TTC549 (cell line): ENCODE measurements at regions not wholly inside any gene's neighbourhood (a gene's known extent, or its start where the extent isn't known, plus 50 kb on each side); places are given as distances from the start of the nearest gene placed in this dataset.

Experiments used
- FAIRE-seq: peaks from 2 replicates; lab custom pipeline; 2012; peaks lifted over from hg19 to GRCh38; lab: Jason Lieb, UNC

DNA sequence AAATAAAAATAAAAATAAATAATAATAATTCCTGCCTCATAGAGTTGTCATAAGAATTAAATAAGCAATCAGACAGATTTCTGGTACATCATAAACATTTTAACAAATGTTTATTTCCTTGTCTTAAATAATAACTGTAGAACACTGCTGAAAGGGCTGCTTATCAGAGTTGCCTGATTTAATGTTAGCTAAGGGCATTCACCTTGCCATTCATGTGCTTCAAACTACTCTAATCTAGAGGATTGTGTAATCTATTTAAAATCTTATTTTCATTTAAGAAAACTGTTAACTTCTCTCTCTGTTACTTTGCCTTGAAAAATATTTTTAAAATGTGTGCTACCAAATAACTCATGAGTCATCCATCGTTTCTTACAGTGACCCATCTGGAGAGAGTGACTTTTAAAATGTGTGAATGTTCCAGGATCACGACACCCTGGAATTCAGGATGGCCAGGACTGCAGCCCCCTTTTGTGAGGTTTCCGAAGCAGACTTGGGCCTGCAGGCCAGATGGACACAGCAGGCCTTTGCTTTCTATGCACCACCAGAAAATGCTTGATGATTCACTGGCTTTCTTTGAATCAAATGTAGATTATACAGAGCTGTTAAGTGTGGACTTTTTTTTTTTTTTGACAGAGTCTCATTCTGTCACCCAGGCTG lies 109.1 kb upstream of the TNS3 start:
- no peak for FAIRE-seq

DNA sequence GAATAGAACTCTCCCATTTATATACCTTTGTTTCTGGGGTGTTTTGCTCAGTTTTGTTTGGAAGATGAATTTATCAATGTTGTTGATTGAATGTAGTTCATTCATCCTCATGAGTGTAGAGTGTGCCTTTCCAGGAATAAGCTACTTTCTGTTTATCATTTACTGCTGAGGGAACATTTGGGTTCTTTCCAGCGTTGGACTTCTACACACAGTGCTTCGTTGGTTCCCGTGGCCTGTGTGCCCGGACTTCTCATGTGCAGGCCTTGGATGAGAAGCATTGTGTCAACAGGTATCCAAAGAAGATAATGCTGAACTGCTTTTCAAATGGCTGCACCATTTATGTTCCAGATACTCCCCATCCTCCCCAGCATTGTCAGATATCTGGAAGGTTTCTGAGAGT lies 107.6 kb upstream of the TNS3 start:
- FAIRE-seq, result no peak

DNA sequence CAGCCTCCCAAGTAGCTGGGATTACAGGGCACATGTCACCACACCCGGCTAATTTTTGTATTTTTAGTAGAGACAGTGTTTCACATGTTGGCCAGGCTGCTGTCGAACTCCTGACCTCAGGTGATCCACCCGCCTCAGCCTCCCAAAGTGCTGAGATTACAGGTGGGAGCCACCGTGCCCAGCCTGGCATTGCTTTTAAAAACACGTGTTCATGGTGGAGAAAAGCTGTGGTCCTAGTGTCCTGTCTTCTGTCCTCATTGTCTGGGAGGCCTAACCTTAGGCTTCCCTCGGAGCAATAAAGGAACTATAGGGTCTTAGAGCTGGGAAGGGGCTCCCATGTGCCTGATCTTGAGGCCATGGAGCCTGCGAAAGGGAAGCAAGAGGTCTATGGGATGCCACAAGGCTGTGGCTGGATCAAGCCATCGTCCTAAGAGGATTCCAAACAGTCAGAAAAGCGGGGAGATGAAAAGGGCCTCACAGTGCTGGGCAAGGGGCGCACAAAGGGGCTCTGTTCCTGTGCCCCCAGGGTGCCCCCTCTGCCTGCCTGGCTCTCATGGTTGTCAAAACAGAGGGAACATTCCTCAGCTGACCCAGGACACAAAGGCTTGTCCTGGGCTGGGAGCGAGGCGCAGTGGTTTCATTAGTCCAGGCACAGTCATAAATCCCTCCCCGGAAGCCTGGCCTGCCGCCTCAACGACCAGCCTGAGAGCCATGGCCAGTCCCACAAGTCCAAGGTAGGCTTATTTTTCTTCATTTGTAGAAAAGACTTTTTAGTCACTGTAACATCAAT lies 106.6 kb upstream of the TNS3 start:
- no peak for FAIRE-seq

DNA sequence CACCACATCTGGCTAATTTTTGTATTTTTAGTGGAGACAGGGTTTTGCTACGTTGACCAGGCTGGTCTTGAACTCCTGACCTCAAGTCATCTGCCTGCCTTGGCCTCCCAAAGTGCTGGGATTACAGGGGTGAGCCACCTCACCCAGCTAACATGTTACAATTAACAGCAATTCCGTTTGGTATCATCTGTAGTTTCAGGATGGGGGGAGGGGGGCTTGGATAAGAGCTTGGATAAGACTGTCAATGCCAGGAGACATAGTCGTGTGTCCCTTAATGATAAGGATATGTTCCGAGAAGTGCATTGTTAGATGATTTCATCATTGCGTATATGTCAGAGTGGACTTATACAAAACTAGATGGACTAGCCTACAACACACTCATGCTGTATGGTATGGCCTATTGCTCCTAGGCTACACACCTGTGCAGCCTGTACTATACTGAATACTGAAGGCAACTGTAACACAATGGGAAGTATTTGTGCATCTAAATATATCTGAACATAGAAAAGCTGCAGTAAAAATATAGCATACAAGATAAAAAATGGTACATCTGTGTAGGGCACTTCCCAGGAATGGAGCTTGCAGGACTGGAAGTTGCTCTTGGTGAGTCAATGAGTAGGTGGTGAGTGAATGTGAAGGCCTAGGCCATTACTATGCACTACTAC lies 103.9 kb upstream of the TNS3 start:
- FAIRE-seq, result no peak

DNA sequence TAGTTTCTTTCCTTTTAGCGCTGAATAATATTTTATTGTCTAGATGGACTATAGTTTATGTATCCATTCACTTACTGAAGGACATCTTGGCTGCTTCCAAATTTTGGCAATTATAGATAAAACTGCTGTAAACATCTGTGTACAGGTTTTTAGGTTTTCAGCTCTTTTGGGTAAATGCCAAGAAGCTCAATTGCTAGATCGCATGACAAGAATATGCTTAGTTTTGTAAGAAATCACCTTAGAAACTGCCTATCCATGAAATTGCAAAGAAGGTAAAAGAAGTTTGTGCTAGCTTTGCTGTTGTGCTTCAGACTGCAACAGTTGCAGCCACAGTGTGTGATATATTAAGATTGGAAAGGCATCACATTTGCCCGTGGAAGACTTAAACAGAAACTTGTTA lies 103.2 kb upstream of the TNS3 start:
- no peak for FAIRE-seq

DNA sequence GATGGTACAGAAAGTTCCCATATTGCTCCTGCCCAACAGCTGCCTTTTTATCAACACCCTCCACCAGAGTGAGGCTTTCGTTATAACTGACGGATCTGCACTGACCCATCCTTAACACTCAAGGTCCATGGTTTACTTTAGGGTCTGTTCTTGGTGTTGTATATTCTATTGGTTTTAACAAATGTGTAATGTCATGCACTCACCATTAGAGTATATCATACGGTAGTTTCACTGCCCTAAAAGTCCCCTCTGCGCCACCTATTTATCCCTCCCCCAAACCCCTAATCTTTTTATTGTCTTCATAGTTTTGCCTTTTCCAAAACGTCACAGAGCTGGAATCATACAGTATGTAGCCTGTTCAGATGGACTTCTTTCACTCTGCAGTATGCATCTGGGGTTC lies 102.8 kb upstream of the TNS3 start:
- FAIRE-seq, result no peak

DNA sequence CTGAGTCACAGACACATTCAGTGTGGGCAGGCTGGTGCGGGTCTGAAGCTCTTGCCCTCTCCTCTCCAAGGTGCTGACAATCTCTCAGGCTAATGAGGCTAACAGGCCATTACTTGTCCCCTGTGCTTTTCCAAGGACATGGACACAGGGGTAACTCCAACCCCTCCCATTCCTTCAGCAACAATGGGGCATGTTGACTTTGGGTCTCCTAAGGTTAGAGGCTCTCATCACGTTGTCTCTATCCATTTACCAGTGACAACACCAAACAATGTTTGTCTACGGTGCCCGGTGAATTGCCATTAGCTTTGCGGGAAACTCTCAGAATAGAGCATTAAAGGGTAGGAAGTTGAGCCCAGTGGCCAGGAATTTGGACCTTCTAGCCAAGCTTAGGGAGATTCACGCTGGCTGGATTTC lies 101.6 kb upstream of the TNS3 start:
- FAIRE-seq, result no peak

DNA sequence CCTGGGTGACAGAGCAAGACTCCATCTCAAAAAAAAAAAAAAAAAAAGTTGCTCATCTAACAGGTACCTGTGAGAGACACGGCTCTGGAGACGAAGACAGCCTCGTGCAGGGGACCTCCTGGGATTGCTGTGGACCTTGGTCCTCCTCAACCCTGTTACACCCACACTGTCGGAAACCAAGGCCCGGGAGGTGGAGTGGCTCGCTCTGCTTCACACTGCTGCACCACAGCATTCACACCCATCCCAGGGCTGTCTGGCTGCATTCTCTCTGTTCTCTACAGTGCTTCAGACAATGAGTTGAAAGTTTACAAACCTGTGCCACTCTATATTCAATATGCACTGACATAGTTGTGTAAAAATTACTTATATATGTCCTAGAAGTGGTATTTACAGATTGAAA lies 101.0 kb upstream of the TNS3 start:
- no peak for FAIRE-seq

DNA sequence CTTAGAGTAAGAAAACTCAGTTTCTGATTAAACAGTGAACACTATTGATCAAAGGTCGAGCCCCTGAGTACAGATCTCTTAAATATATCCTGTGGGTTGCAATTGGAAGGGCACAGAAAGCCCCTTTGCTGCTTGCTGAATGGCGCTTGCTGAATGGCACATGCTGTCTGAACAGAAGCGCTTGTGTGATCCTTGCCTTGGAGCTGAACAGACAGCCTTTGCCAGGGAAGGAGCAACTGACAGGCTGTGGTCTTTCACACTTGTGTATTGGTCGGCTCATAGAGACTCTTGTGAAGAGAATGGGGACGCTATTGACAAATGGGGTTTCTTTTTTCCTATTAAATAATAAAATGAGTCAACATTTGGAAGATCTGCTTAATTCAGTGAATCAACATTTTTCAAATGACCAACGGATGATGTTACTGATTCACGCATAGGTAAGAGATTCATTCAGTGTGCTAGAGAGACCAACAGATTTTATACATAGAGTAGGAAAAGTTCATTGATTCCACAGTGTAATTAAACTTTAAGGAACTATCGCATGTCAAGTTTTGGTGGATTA lies 99.4 kb upstream of the TNS3 start:
- FAIRE-seq, result no peak

DNA sequence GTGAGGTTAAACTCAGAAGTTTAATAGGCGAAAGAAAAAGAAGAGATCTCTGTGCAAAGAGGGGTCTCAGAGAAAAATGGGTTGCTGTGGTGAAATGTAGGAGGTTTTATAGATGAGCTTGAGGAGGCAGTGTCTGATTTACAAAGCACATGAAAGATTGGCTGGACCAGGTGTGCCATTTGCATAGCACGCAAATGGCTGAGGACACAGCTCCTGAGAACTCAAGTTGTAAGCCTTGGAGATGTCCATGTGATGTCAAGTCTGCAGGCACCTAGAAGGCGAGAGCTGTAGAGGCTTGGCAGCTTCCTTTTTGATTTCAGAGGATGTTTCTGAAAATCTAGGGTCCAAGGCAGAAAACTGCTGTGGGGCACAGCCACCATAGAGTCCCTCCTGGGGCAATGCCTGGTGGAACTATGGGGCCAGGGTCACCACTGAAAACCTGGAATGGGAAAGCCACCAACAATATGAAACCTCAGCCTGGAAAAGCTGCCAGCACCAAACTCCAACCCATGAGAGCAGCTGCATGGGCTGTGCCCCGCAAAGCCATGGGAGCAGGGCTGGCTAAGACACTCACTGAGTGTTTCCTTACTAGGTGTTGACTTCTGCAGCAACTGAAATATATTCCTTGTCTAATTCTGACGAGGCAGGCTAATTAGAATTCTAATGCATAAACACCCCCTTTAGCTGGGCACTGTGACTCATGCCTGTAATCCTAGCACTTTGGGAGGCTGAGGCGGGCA lies 96.9 kb upstream of the TNS3 start:
- no peak for FAIRE-seq

DNA sequence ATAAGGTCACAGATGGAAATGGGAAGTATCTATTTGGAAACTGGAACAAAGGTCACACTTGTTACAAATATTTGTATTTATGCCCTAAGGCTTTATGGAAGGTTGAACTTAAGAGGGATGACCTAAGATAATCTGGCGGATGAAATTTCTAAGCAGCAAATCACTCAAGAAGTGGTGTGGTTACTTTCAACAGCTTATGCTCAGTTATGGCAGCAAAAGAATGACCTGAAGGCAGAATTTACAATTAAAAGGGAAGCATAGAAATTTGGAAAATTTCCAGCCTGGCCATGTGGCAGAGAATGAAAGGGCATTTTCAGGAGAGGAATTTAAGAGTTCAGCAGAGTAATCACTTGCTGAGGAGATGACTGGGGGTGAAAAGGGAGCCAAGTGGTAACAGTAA lies 95.8 kb upstream of the TNS3 start:
- FAIRE-seq, result no peak

DNA sequence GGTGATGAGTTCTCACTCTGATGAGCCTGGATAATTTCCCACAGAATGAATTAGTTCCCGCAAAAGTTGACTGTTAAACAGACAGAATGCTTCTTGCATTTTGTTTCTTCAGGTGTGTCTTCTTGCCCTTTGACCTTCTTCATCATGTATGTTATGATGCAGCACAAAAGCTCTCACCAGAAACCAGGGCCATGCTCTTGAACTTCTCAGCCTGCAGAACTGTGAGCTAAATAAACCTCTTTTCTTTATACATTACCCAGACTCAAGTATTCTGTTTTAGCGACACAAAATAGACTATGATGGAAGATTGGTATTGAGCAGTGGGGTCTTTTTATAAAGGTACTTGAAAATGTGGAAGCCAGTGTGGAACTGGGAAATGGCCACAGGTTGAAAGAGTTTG lies 95.2 kb upstream of the TNS3 start:
- FAIRE-seq, result no peak

DNA sequence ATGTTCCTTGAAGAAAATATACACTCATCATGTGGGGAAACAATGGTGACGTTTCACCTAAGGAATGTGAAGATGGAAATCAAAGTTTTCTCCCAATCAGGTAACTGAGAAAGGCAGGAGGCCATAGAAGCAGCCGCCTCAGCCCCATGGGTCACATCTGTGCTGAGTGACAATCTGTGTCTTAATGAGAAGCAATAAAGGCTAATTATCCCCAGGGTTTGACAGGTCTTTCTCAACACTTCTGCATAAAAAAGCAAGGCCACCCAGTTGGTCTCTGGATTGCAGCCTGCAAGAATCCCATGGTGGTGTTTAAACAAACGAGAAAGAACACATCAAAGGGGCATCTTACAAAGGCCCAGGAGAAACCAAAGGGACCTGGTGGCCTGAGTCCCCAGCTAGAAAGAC lies 91.1 kb upstream of the TNS3 start:
- no peak for FAIRE-seq

DNA sequence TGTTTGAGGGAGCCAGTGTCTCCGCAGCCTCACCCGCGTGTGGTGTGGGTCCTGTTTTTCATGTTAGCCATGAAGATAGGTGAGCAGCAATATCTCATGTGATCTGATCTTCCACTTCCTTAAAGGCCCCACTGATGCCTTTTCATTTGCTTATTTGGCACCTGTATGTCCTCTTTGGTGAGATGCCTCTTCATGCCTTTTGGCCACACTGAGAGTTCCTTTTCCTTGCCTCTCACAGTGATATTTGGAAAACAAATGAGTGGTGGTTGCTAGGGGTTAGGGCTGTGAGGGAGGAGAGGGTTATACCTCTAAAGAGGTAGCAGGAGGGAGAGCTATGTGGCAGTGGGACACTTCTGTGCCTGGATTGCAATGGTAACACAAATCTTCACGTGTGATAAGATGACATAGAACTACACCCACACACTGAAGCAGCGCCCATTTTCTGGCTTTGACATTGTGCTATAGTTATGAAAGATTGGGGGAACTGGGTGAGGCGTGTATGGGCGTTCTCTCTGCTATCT lies 90.4 kb upstream of the TNS3 start:
- no peak for FAIRE-seq

DNA sequence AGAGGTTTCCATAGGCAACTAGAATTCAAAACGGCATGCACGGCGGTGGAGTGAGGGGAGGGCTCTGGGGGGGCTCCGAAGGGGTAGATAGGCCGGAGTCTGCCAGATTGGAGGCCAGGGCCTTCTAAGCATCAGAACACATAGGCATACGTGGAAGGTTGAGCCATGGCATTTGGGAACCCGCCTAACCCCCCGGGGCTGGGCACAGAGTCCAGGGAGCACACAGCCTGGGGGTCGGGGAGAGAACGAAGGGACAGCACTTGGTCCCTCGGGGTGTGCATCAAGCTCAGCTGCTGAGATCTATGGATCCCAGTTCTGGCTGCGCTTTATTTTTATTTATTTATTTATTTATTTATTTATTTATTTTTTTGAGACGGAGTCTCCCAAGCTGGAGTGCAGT lies 89.4 kb upstream of the TNS3 start:
- FAIRE-seq, result no peak

DNA sequence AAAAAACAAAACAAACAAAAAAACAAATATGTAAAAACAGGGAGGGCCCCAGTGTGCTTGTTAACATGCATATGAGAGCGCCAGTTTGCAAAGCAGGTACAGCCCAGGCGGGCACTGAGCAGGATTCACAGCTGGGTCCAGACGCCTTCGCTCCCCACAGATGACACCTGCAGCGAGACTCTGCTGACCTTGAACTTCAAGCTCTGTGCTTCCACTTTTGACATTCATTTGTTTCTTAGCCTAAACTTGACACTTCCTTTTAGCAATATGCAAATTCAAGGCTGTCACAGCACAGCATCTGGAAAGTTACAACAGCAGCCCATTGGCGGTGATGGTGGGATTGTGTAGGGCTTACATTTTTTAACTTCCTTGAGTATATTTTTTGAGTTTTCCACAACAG lies 88.8 kb upstream of the TNS3 start:
- no peak for FAIRE-seq

DNA sequence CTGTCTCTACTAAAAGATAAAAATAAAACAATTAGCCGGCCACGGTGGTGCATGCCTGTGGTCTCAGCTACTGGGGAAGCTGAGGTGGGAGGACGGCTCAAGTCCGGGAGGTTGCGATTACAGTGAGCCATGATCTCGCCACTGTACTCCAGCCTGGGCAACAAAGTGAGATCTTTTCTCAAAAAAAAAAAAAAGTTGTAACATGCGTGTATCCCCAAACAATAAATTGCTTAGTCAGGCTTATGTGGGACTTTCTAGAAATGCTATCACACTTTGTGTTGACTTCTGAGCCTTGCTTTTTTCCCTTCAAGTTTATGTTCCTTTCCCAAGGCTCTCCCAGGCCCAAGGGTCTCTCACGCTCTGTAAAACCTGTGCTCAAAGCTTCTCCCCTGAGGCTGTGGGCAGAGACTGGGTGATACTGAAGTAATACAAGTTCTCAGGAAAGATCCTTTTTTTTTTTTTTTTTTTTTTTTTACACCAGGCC lies 88.0 kb upstream of the TNS3 start:
- FAIRE-seq, result no peak

DNA sequence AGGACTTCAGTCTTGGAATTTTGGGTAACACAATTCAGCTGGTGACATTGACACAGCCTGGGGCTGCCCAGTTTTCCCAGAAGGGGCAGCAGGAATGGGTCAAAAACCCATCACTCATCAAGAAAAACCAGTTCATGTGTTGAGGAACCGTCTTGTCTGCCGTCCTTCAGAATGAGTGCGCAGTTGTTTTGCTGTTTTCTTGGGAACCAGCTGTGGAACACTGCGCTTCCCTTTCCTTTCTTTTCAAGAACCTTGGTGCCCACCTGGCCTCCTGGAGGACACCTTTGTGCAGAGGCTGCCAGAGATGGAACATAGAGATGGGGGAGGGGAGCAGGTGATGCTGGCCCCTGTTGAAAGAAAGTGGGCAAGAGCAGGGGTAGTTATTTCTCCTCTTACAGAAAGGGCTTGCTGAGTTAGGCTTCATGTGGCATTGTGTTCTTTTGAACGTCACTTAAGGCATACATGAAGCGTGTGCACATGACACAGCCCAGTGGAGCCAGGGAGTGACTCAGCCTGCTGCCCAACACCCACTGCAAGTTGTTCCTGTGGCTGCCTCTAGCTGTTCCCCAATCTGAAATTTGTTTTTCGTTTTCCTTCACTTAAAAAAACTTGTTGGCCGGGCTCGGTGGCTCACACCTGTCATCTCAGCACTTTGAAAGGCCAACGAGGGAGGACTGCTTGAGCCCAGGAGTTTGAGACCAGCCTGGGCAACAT lies 87.4 kb upstream of the TNS3 start:
- no peak for FAIRE-seq

DNA sequence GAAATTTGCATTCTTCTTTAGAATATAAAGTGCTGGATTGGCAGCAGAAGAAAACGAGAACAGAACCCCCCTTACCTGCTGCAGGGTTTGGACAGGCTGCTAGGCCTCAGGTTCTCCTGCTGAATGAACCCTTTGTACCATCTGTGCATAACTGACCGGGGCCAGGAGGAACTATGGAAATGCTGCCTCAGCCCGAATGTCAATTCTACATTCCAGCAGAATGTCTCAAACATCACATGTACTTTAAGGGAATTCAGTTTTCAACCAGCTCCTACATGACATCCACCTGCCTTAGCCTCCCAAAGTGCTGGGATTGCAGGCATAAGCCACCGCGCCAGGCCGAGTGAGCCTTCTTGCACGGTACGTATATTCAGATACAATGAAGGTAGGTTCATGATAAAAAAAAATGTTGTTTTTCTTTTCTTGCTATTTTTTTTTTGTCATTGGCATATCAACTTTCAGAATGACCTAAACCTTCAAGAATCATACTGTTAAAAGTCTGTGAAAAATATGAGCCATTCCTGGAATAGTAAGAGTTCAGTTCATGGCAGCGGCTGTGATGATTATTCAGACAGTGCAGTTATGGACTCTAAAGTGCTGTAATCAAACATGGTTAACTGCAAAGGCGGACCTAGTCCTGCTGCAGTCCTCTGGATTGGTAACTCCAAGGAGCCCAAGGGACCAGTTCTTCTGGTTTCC lies 84.4 kb upstream of the TNS3 start:
- no peak for FAIRE-seq

DNA sequence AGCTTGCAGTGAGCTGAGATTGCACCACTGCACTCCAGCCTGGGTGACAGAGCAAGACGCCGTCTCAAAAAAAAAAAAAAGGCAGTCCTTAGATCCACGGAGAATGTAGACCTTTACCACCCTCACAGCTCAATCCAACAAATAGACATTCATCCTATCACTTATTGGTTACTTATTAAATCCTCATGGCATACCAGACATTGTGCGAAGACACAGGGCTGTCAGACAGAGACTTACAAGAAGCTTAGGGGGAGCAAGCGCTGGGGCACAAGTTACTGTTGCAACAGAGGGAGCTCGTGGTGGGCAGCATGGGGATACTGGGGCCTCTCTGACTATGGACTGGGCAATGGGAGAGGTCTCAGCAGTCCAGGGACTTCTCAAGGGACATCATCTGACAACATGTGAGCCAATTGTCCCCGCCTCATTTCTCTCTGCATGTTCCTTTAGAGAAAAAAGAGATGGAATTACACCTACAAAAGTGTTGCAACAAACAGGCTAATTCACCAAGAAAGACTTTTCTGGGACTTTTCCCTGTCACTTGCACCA lies 82.8 kb upstream of the TNS3 start:
- no peak for FAIRE-seq

DNA sequence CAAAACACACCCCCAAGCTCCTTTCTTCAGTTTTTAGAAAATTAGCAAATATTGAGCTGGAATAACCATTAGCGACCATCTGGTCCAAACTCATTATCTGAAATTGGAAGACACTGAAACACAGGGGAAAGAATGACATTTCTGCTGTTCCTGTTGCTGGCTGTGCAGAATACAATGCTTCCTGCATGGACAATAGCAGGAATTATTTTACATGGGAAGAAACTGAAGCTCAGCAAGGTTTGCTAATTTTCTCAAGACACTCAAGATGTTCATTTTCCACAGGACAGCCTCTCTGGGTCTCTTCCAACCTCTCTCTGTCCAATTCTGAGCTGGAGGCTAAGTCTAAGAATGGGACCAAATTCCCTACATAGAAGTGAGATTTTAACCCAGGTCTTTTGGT lies 81.9 kb upstream of the TNS3 start:
- no peak for FAIRE-seq
